GM23338 (cell line): ENCODE measurements at regions not wholly inside any gene's neighbourhood (a gene's known extent, or its start where the extent isn't known, plus 50 kb on each side); places are given as distances from the start of the nearest gene placed in this dataset.

Source experiments
- ATAC-seq: fragments of 200-7000 bp; cut with Tn5 transposase; 3 replicates; pipeline ENCODE4 v1.9.1; 2020
- DNase-seq: peaks from one replicate; pipeline ENCODE4 v3.0.0-alpha.2; 2015; ENCODE audit warnings: low spot score
- H2AFZ ChIP-seq: fragments of 200-600 bp; sonication (generic); 2 replicates; pipeline ENCODE4 v1.8.0; 2016; ENCODE audit warnings: antibody characterized with exemption, mild to moderate bottlenecking, moderate library complexity
- H3F3A ChIP-seq: fragments of 200-600 bp; sonication (generic); replicated peaks from 2 replicates; pipeline ENCODE4 v1.8.0; 2017; ENCODE audit warnings: antibody characterized with exemption, mixed run types, low read depth
- H3K27ac ChIP-seq: fragments of 200-600 bp; sonication (generic); 2 replicates; pipeline ENCODE4 v1.6.1; 2016; ENCODE audit warnings: low read depth
- H3K27me3 ChIP-seq: fragments of 200-600 bp; sonication (generic); 2 replicates; pipeline ENCODE4 v1.8.0; 2016; ENCODE audit warnings: mild to moderate bottlenecking, mixed run types, moderate library complexity; ENCODE audit not compliant: insufficient read depth
- H3K36me3 ChIP-seq: fragments of 200-600 bp; sonication (generic); 2 replicates; pipeline ENCODE4 v1.8.0; 2016; ENCODE audit warnings: mild to moderate bottlenecking; ENCODE audit not compliant: insufficient read depth
- H3K4me1 ChIP-seq: fragments of 200-600 bp; sonication (generic); 2 replicates; pipeline ENCODE4 v1.8.0; 2016; ENCODE audit warnings: mild to moderate bottlenecking, moderate library complexity; ENCODE audit not compliant: insufficient read depth
- H3K4me2 ChIP-seq: fragments of 200-600 bp; sonication (generic); 2 replicates; pipeline ENCODE4 v1.7.1; 2017; ENCODE audit warnings: mixed run types
- H3K4me3 ChIP-seq: fragments of 200-600 bp; sonication (generic); 2 replicates; pipeline ENCODE4 v1.6.1; 2016; ENCODE audit warnings: mixed run types
- H3K79me2 ChIP-seq: fragments of 200-600 bp; sonication (generic); replicated peaks from 2 replicates; pipeline ENCODE4 v1.8.0; 2017; ENCODE audit warnings: mild to moderate bottlenecking; ENCODE audit not compliant: insufficient read depth
- H3K9me2 ChIP-seq: fragments of 200-600 bp; sonication (generic); 2 replicates; pipeline ENCODE4 v1.8.0; 2017; ENCODE audit not compliant: insufficient read depth
- H4K20me1 ChIP-seq: fragments of 200-600 bp; sonication (generic); replicated peaks from 2 replicates; pipeline ENCODE4 v1.8.0; 2017; ENCODE audit warnings: mild to moderate bottlenecking; ENCODE audit not compliant: insufficient read depth
- H3K27ac Mint-ChIP-seq: 2 replicates; pipeline ENCODE4 v1.8.0; 2020; ENCODE audit warnings: inconsistent platforms, mild to moderate bottlenecking, moderate library complexity, mixed read lengths
- H3K27me3 Mint-ChIP-seq: 3 replicates; pipeline ENCODE4 v1.8.0; 2022; ENCODE audit warnings: low read depth, mild to moderate bottlenecking, moderate library complexity, mixed read lengths, inconsistent platforms; ENCODE audit not compliant: insufficient read depth, poor library complexity
- H3K36me3 Mint-ChIP-seq: 3 replicates; pipeline ENCODE4 v1.8.0; 2021; ENCODE audit warnings: low read depth, mild to moderate bottlenecking, inconsistent platforms, moderate library complexity, mixed read lengths
- H3K4me1 Mint-ChIP-seq: 3 replicates; pipeline ENCODE4 v1.8.0; 2020; ENCODE audit warnings: mild to moderate bottlenecking, inconsistent platforms, mixed read lengths
- H3K4me3 Mint-ChIP-seq: 3 replicates; pipeline ENCODE4 v1.8.0; 2021; ENCODE audit warnings: moderate library complexity, mild to moderate bottlenecking, inconsistent platforms, mixed read lengths
- H3K9me3 Mint-ChIP-seq: 3 replicates; pipeline ENCODE4 v1.8.0; 2020; ENCODE audit warnings: moderate library complexity, mild to moderate bottlenecking, inconsistent platforms, mixed read lengths
- CREB1 ChIP-seq: fragments of 250-450 bp; sonication (Bioruptor Pico); IDR thresholded peaks from 2 replicates; pipeline ENCODE4 v1.5.0; 2020; ENCODE audit warnings: low read depth, mild to moderate bottlenecking, moderate library complexity
- CTCF ChIP-seq, 2 experiments: fragments of 200-600 bp in 1 of 2; sonication (generic) in 1 of 2; conservative IDR thresholded peaks; 2 replicates each; pipeline versions ENCODE4 v1.5.1 to v1.6.1; 2016 to 2017; ENCODE audit warnings: antibody characterized with exemption in 2 of 2, low read depth in 2 of 2, mild to moderate bottlenecking in 2 of 2, moderate library complexity in 1 of 2
- ETS1 ChIP-seq: IDR thresholded peaks from 2 replicates; pipeline ENCODE4 v1.6.1; 2016; ENCODE audit warnings: antibody characterized with exemption
- EZH2 ChIP-seq: fragments of 200-600 bp; sonication (generic); IDR thresholded peaks from one replicate; pipeline ENCODE4 v1.8.0; 2017; ENCODE audit warnings: antibody characterized with exemption, mild to moderate bottlenecking, low read depth; ENCODE audit not compliant: unreplicated experiment
- EZH2phosphoT487 ChIP-seq: fragments of 200-600 bp; sonication (generic); IDR thresholded peaks from one replicate; pipeline ENCODE4 v1.8.1; 2018; ENCODE audit warnings: antibody characterized with exemption; ENCODE audit not compliant: unreplicated experiment
- JUNB ChIP-seq: IDR thresholded peaks from one replicate; pipeline ENCODE4 v1.6.1; 2016; ENCODE audit warnings: antibody characterized with exemption; ENCODE audit not compliant: unreplicated experiment
- NANOG ChIP-seq: IDR thresholded peaks from 2 replicates; pipeline ENCODE4 v1.6.1; 2016; ENCODE audit warnings: antibody characterized with exemption, borderline replicate concordance
- POLR2AphosphoS5 ChIP-seq: IDR thresholded peaks from 2 replicates; pipeline ENCODE4 v1.6.1; 2016; ENCODE audit warnings: antibody characterized with exemption, low read depth
- REST ChIP-seq: IDR thresholded peaks from one replicate; pipeline ENCODE4 v1.6.1; 2018; ENCODE audit warnings: antibody characterized with exemption; ENCODE audit not compliant: unreplicated experiment
- STAT1 ChIP-seq: IDR thresholded peaks from one replicate; pipeline ENCODE4 v1.6.1; 2016; ENCODE audit warnings: antibody characterized with exemption; ENCODE audit not compliant: unreplicated experiment
- ZNF114 ChIP-seq: fragments of 250-450 bp; sonication (Bioruptor Pico); IDR thresholded peaks from 2 replicates; pipeline ENCODE4 v1.5.0; 2020; ENCODE audit warnings: mild to moderate bottlenecking, moderate library complexity
- ZNF331 ChIP-seq: fragments of 250-450 bp; sonication (Bioruptor Pico); IDR thresholded peaks from 2 replicates; pipeline ENCODE4 v1.5.0; 2020; ENCODE audit warnings: low read depth, mild to moderate bottlenecking, moderate library complexity

- TF ChIP-seq CREB1 (no peak), NANOG (no peak), CTCF (conservative IDR thresholded peaks at IDR 0.05; ENCODE audit: low read depth in 2 of 2) (no peak), STAT1 (no peak), EZH2 (no peak), ZNF114 (CRISPR knock-in tag) (no peak)
Observed at GRCh38 chr7:109915670-109916069, 1175.3 kb upstream of the LRRN3 start (continued).

GRCh38 chr7:109926738-109927137 is 1164.2 kb upstream of the LRRN3 start:
- H3K9me3 Mint-ChIP-seq, result peaks cover 52% of the 10 kb centered on the region
- Histone ChIP-seq H3K4me2 (no peak overlapping the region), H4K20me1 (no peaks in the 10 kb centered on the region), H3F3A (no peaks in the 10 kb centered on the region), H3K27me3 (no peaks in the 10 kb centered on the region), H3K4me3 (no peak overlapping the region), H3K4me1 (peaks cover 8% of the 10 kb centered on the region), H2AFZ (no peak overlapping the region), H3K9me2 (0 out of 2 replicates have a peak, but pooled peaks cover 4% of the 10 kb centered on the region), H3K27ac (no peak overlapping the region), H3K79me2 (no peaks in the 10 kb centered on the region), H3K36me3 (peaks cover 18% of the 10 kb centered on the region)
- peaks cover 29% of the 10 kb centered on the region for H3K36me3 Mint-ChIP-seq
- peaks cover 14% of the 10 kb centered on the region for H3K4me1 Mint-ChIP-seq
- ATAC-seq, result no peak
- H3K4me3 Mint-ChIP-seq, result no peak overlapping the region
- H3K27ac Mint-ChIP-seq, result no peak overlapping the region
- DNase-seq, result no peak
- TF ChIP-seq ETS1 (no peak), ZNF331 (no peak), JUNB (no peak)
- H3K27me3 Mint-ChIP-seq, result no peaks in the 10 kb centered on the region

- peaks cover 14% of the 10 kb centered on the region for H3K4me1 Mint-ChIP-seq
- DNase-seq (peak; percentile 1), ATAC-seq (no peak)
- no peaks in the 10 kb centered on the region for H3K79me2 ChIP-seq
- H3K27me3 ChIP-seq, result no peaks in the 10 kb centered on the region
- no peak overlapping the region for H3K27ac Mint-ChIP-seq
- H3K9me3 Mint-ChIP-seq, result peaks cover 21% of the 10 kb centered on the region
- no peak overlapping the region for H2AFZ ChIP-seq
- H3K4me3 ChIP-seq, result no peak overlapping the region
- peaks cover 8% of the 10 kb centered on the region for H3K4me1 ChIP-seq
- H3F3A ChIP-seq, result no peaks in the 10 kb centered on the region
- peaks cover 5% of the 10 kb centered on the region for H3K36me3 Mint-ChIP-seq
- no peak overlapping the region for H3K4me2 ChIP-seq
- H4K20me1 ChIP-seq, result no peaks in the 10 kb centered on the region
- no peak overlapping the region for H3K27ac ChIP-seq
- 0 out of 2 replicates have a peak, but pooled peaks cover 4% of the 10 kb centered on the region for H3K9me2 ChIP-seq
- no peaks in the 10 kb centered on the region for H3K27me3 Mint-ChIP-seq
- no peak overlapping the region for H3K4me3 Mint-ChIP-seq
- peaks cover 13% of the 10 kb centered on the region for H3K36me3 ChIP-seq
- TF ChIP-seq EZH2phosphoT487 (no peak), ETS1 (no peak), JUNB (no peak), CTCF (conservative IDR thresholded peaks at IDR 0.05; ENCODE audit: low read depth in 2 of 2) (no peak), EZH2 (no peak), ZNF331 (no peak), NANOG (no peak), ZNF114 (CRISPR knock-in tag) (no peak), REST (no peak), POLR2AphosphoS5 (no peak), STAT1 (no peak)
Observed at GRCh38 chr7:109930049-109930448, 1160.9 kb upstream of the LRRN3 start.
